Peyer's patch (tissue), 4 donors: ENCODE measurements at regions not wholly inside any gene's neighbourhood (a gene's known extent, or its start where the extent isn't known, plus 50 kb on each side); places are given as distances from the start of the nearest gene placed in this dataset.

Source experiments
- POLR2A ChIP-seq, 2 donors: fragments of 450-650 bp; IDR thresholded peaks; one replicate each; pipeline ENCODE4 v1.5.1; 2017; ENCODE audit warnings: antibody characterized with exemption in 2 of 2, mild to moderate bottlenecking in 2 of 2, moderate library complexity in 2 of 2
- TF ChIP-seq, protein P1 (sequence below), 6 experiments: fragments of 450-650 bp in 4 of 6; fragments of 200-600 bp in 2 of 6; sonication (generic) in 1 of 6; IDR thresholded peaks; one replicate each; pipeline ENCODE4 v1.5.1; 2017 to 2019; ENCODE audit warnings: antibody characterized with exemption in 6 of 6, mild to moderate bottlenecking in 3 of 6, moderate library complexity in 1 of 6

- TF ChIP-seq, protein P1, sequence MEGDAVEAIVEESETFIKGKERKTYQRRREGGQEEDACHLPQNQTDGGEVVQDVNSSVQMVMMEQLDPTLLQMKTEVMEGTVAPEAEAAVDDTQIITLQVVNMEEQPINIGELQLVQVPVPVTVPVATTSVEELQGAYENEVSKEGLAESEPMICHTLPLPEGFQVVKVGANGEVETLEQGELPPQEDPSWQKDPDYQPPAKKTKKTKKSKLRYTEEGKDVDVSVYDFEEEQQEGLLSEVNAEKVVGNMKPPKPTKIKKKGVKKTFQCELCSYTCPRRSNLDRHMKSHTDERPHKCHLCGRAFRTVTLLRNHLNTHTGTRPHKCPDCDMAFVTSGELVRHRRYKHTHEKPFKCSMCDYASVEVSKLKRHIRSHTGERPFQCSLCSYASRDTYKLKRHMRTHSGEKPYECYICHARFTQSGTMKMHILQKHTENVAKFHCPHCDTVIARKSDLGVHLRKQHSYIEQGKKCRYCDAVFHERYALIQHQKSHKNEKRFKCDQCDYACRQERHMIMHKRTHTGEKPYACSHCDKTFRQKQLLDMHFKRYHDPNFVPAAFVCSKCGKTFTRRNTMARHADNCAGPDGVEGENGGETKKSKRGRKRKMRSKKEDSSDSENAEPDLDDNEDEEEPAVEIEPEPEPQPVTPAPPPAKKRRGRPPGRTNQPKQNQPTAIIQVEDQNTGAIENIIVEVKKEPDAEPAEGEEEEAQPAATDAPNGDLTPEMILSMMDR (IDR thresholded peaks at IDR 0.05), result no peak
- TF ChIP-seq POLR2A (IDR thresholded peaks at IDR 0.05), result no peak
These were observed 540.1 kb downstream of the NR2F2 start for GRCh38 chr15:96870580-96870979.
